ENCODE measurements at regions not wholly inside any gene's neighbourhood (a gene's known extent, or its start where the extent isn't known, plus 50 kb on each side); places are given as distances from the start of the nearest gene placed in this dataset.

GRCh38 chr4:96776920-96777527 lies 937.1 kb downstream of the PDHA2 start:
- Mint-ChIP-seq H3K9me3 (no peaks in the 10 kb centered on the region), H3K27ac (no peak overlapping the region), H3K4me1 (no peaks in the 10 kb centered on the region), H3K27me3 (ENCODE audit: insufficient read depth, low read depth, poor library complexity) (peaks cover 4% of the 10 kb centered on the region), H3K36me3 (ENCODE audit: low read depth) (no peaks in the 10 kb centered on the region), H3K4me3 (no peak overlapping the region)
- Histone ChIP-seq H3K79me2 (replicated peaks; ENCODE audit: insufficient read depth) (no peaks in the 10 kb centered on the region), H3K4me1 (ENCODE audit: insufficient read depth) (no peaks in the 10 kb centered on the region), H2AFZ (no peak overlapping the region), H3K9me2 (ENCODE audit: insufficient read depth) (peaks cover 11% of the 10 kb centered on the region; the same call in 1 of the 2 replicates), H3K4me2 (no peak overlapping the region), H3K36me3 (ENCODE audit: insufficient read depth) (no peaks in the 10 kb centered on the region), H3F3A (replicated peaks; ENCODE audit: low read depth) (no peaks in the 10 kb centered on the region), H3K4me3 (no peak overlapping the region), H3K27me3 (ENCODE audit: insufficient read depth) (no peaks in the 10 kb centered on the region), H4K20me1 (replicated peaks; ENCODE audit: insufficient read depth) (no peaks in the 10 kb centered on the region), H3K27ac (ENCODE audit: low read depth) (no peak overlapping the region)
- TF ChIP-seq REST (IDR thresholded peaks at IDR 0.05; ENCODE audit: unreplicated experiment): no peak
- TF ChIP-seq JUNB (IDR thresholded peaks at IDR 0.05; ENCODE audit: unreplicated experiment): no peak
- TF ChIP-seq ZNF331 (CRISPR knock-in tag; IDR thresholded peaks at IDR 0.05; ENCODE audit: low read depth): no peak
- no peak for TF ChIP-seq CTCF (conservative IDR thresholded peaks at IDR 0.05; ENCODE audit: low read depth in 2 of 2)
- no peak for TF ChIP-seq CREB1 (CRISPR knock-in tag; IDR thresholded peaks at IDR 0.05; ENCODE audit: low read depth)
- TF ChIP-seq ZNF114 (CRISPR knock-in tag; IDR thresholded peaks at IDR 0.05): no peak
- TF ChIP-seq NANOG (IDR thresholded peaks at IDR 0.05; ENCODE audit: borderline replicate concordance): no peak
- ATAC-seq: no peak
- DNase-seq (ENCODE audit: low spot score): no peak

DNA sequence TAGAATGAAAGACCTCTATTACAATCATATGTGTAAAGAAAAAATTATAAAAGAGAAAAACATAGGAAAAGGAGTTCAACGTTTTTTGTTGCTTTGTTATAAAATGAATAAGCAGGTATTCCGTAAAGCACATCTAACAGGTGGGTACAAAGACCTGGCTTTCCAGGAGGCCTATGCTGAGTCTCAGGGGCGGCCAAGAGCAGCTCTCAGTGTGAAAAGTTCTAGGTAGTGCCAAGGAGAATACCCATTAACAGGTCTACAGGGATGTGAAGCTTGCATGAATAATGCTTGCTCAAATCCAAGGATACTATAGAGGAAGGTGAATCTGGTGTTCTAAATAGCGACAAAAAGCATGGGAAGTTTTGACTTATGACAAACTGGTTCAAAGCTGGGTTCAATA lies 944.4 kb downstream of the PDHA2 start:
- H3K27ac ChIP-seq (ENCODE audit: low read depth): no peak overlapping the region
- H3F3A ChIP-seq (replicated peaks; ENCODE audit: low read depth): no peaks in the 10 kb centered on the region
- H3K27me3 ChIP-seq (ENCODE audit: insufficient read depth): no peaks in the 10 kb centered on the region
- DNase-seq (ENCODE audit: low spot score) (no peak), ATAC-seq (0 out of 3 replicates have a peak, but pooled peaks have one; percentile 23)
- no peak overlapping the region for H2AFZ ChIP-seq
- no peaks in the 10 kb centered on the region for H3K36me3 Mint-ChIP-seq (ENCODE audit: low read depth)
- H3K9me3 Mint-ChIP-seq: no peaks in the 10 kb centered on the region
- no peaks in the 10 kb centered on the region for H4K20me1 ChIP-seq (replicated peaks; ENCODE audit: insufficient read depth)
- no peak overlapping the region for H3K4me3 Mint-ChIP-seq
- H3K4me2 ChIP-seq: no peak overlapping the region
- H3K9me2 ChIP-seq (ENCODE audit: insufficient read depth): no peaks in the 10 kb centered on the region
- no peaks in the 10 kb centered on the region; the same call in 1 of the 2 replicates for H3K4me1 ChIP-seq (ENCODE audit: insufficient read depth)
- H3K27ac Mint-ChIP-seq: no peak overlapping the region
- no peaks in the 10 kb centered on the region for H3K79me2 ChIP-seq (replicated peaks; ENCODE audit: insufficient read depth)
- no peak overlapping the region for H3K4me3 ChIP-seq
- peaks cover 7% of the 10 kb centered on the region; the same call in 2 of the 3 replicates for H3K4me1 Mint-ChIP-seq
- H3K36me3 ChIP-seq (ENCODE audit: insufficient read depth): no peaks in the 10 kb centered on the region
- H3K27me3 Mint-ChIP-seq (ENCODE audit: insufficient read depth, low read depth, poor library complexity): peaks cover 2% of the 10 kb centered on the region
- TF ChIP-seq NANOG (IDR thresholded peaks at IDR 0.05; ENCODE audit: borderline replicate concordance) (no peak), ZNF114 (CRISPR knock-in tag; IDR thresholded peaks at IDR 0.05) (no peak), REST (IDR thresholded peaks at IDR 0.05; ENCODE audit: unreplicated experiment) (no peak), STAT1 (IDR thresholded peaks at IDR 0.05; ENCODE audit: unreplicated experiment) (no peak), CREB1 (CRISPR knock-in tag; IDR thresholded peaks at IDR 0.05; ENCODE audit: low read depth) (no peak), JUNB (IDR thresholded peaks at IDR 0.05; ENCODE audit: unreplicated experiment) (no peak), EZH2phosphoT487 (IDR thresholded peaks at IDR 0.05; ENCODE audit: unreplicated experiment) (no peak), ZNF331 (CRISPR knock-in tag; IDR thresholded peaks at IDR 0.05; ENCODE audit: low read depth) (no peak), EZH2 (IDR thresholded peaks at IDR 0.05; ENCODE audit: low read depth, unreplicated experiment) (no peak), CTCF (conservative IDR thresholded peaks at IDR 0.05; ENCODE audit: low read depth in 2 of 2) (no peak)

All from GM23338 (cell line).